RWPE2 (cell line): ENCODE measurements at regions not wholly inside any gene's neighbourhood (a gene's known extent, or its start where the extent isn't known, plus 50 kb on each side); places are given as distances from the start of the nearest gene placed in this dataset.

Source experiments
- ATAC-seq: fragments of 200-7000 bp; cut with Tn5 transposase; 3 replicates; pipeline ENCODE4 v1.9.1; 2021; ENCODE audit warnings: low read depth
- DNase-seq: peaks from one replicate; pipeline ENCODE4 v3.0.0-alpha.2; 2020; ENCODE audit warnings: low spot score
- H3K27ac ChIP-seq: fragments of 450-650 bp; 2 replicates; pipeline ENCODE4 v1.5.1; 2017; ENCODE audit warnings: mild to moderate bottlenecking; ENCODE audit not compliant: poor library complexity, severe bottlenecking
- H3K27me3 ChIP-seq: fragments of 250-450 bp; sonication (Bioruptor Pico); 2 replicates; pipeline ENCODE4 v1.5.1; 2021; ENCODE audit warnings: mild to moderate bottlenecking, moderate library complexity; ENCODE audit not compliant: insufficient read depth, poor library complexity, severe bottlenecking
- H3K36me3 ChIP-seq: fragments of 250-450 bp; sonication (Bioruptor Pico); 2 replicates; pipeline ENCODE4 v1.5.1; 2020; ENCODE audit warnings: low read depth, mild to moderate bottlenecking, moderate library complexity
- H3K4me1 ChIP-seq: fragments of 250-450 bp; sonication (Bioruptor Pico); 2 replicates; pipeline ENCODE4 v1.5.1; 2021; ENCODE audit warnings: mild to moderate bottlenecking, moderate library complexity; ENCODE audit not compliant: insufficient read depth, poor library complexity, severe bottlenecking
- H3K4me3 ChIP-seq: fragments of 250-450 bp; sonication (Bioruptor Pico); 2 replicates; pipeline ENCODE4 v1.5.1; 2021; ENCODE audit warnings: mild to moderate bottlenecking, moderate library complexity; ENCODE audit not compliant: severe bottlenecking
- H3K9me3 ChIP-seq: fragments of 250-450 bp; sonication (Bioruptor Pico); 2 replicates; pipeline ENCODE4 v1.5.1; 2021; ENCODE audit warnings: mild to moderate bottlenecking, moderate library complexity; ENCODE audit not compliant: severe bottlenecking
- TF ChIP-seq, protein P1 (sequence below): fragments of 450-650 bp; IDR thresholded peaks from one replicate; pipeline ENCODE4 v1.5.1; 2017; ENCODE audit warnings: mild to moderate bottlenecking, moderate library complexity; ENCODE audit not compliant: poor library complexity, severe bottlenecking

DNA sequence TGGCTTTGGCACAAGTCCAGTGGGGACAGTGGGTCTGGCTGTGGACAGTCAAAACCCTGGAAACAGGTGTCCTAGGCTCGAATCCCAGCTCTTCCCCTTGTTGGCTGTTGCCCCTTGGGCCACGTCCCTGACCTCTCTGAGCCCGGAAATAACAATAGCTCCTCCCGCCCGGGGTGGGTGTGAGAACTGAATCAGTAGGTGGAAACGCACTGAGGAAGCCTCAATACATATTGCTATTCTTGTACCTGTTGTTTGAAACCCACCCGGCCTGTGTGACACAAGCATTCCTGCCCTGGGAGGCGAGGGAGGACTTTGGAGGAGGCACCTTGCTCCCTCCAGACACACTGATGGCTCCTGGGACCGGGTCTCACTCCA is 134.1 kb downstream of the OLFM1 start:
- Histone ChIP-seq H3K27me3 (peaks cover 26% of the 10 kb centered on the region), H3K9me3 (no peaks in the 10 kb centered on the region), H3K4me1 (no peaks in the 10 kb centered on the region), H3K36me3 (no peaks in the 10 kb centered on the region), H3K4me3 (no peak overlapping the region), H3K27ac (no peak overlapping the region)
- no peak for ATAC-seq
- TF ChIP-seq, protein P1, sequence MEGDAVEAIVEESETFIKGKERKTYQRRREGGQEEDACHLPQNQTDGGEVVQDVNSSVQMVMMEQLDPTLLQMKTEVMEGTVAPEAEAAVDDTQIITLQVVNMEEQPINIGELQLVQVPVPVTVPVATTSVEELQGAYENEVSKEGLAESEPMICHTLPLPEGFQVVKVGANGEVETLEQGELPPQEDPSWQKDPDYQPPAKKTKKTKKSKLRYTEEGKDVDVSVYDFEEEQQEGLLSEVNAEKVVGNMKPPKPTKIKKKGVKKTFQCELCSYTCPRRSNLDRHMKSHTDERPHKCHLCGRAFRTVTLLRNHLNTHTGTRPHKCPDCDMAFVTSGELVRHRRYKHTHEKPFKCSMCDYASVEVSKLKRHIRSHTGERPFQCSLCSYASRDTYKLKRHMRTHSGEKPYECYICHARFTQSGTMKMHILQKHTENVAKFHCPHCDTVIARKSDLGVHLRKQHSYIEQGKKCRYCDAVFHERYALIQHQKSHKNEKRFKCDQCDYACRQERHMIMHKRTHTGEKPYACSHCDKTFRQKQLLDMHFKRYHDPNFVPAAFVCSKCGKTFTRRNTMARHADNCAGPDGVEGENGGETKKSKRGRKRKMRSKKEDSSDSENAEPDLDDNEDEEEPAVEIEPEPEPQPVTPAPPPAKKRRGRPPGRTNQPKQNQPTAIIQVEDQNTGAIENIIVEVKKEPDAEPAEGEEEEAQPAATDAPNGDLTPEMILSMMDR = no peak
- peak; percentile 28 for DNase-seq

DNA sequence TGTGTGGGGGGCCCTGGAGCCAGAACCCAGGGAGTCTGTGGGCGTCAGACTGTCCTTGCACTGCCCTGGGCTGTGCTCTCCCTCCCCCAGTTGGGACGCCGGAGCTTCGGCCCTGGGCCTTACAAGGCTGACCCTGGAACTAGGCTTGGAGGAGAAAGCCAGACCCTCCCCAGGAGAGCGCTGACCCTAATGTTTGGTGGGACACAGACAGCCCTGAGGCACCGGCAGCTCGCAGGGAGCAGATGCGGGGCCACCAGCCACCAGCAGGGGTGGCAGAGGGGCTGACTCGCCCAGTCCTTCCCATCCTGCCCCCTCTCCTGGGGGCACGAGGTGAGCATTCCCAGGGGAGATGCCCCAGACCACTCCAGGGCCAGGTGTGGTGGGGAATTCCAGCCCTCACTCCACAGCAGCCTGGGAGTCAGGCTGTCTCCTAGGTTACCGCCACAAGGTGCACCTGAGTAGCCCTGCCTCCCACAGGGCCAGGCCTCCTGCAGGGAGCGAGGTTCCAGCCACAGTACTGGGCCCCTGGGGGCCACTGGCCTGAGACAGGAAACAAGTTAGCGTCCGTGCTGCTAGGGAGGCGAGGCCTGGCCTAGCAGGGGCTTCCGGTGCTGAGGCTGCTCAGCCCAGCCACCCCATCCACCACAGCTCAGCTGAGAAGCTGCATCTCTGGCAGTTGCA is 134.6 kb downstream of the OLFM1 start:
- DNase-seq (peak; percentile 38), ATAC-seq (no peak)
- H3K9me3 ChIP-seq = no peaks in the 10 kb centered on the region
- H3K36me3 ChIP-seq = no peaks in the 10 kb centered on the region
- H3K27ac ChIP-seq = no peak overlapping the region
- H3K4me3 ChIP-seq = no peak overlapping the region
- TF ChIP-seq, protein P1 = no peak
- H3K27me3 ChIP-seq = peaks cover 21% of the 10 kb centered on the region
- no peaks in the 10 kb centered on the region for H3K4me1 ChIP-seq

DNA sequence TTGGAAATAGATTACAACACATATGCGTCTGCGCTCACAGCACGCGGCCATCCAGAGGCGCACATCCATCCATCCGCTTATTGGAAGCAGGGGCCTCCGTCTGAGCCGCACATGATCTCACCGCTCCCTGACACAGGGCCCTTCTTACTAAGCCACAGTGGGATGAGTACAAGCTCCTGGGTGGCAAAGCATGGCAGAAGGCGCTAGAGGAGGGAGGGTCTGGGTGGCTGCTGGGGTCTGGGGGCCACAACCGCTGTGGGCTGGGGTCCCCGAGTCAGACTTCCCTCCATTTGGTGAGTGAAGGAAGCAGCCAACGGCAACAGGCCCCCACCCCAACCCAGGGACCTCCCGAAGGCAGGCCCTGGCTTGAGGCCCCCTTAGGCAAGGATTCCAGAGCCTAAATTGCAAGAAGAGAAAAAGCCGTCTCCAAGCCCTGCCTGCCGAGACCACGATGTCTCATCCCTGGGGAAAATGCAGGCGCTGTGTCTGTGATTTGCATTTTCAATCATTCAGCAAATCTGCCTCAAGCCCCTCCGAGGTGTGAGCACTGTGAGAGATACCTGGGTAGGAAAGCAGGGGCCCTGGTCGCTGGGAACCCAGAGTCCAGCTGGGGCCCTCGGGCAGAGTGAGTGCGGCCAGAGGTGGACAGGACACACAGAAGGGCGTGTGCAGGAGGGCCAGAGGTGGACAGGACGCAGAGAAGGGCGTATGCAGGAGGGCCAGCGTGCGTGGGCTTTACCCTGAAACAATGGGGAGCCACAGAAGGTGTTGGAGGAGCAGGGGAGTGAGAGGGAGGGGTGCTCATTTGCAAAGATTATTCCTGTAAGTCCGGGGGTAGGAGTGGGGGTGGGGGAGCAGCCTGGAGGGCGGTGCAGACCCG is 135.7 kb downstream of the OLFM1 start:
- ATAC-seq = no peak

DNA sequence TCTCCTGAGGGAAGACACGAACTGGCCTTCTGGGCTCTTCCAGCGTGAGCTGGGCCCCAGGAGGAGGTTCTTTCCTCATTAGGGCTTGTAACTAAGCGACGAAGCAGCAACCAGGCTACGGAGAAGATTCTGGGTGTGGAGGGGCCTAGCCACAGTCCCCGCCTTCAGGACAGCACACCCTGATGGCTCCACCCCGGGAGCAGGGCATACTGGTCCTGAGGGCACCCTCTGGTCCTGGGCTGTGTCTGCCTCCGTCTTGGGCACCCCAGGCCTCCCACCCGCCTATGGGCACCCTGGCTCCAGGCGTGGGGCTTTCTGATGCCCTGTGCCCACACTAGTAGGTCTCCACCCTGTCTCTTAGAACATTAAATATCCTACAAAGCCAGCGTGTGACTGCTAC is 136.4 kb downstream of the OLFM1 start:
- peaks cover 3% of the 10 kb centered on the region for H3K27me3 ChIP-seq
- peak; percentile 36 for DNase-seq
- H3K27ac ChIP-seq = no peak overlapping the region
- H3K36me3 ChIP-seq = no peaks in the 10 kb centered on the region
- TF ChIP-seq, protein P1 = no peak
- no peaks in the 10 kb centered on the region for H3K4me1 ChIP-seq
- ATAC-seq = no peak
- no peaks in the 10 kb centered on the region for H3K9me3 ChIP-seq
- no peak overlapping the region for H3K4me3 ChIP-seq

More for the DNA sequence above, 135.7 kb downstream of the OLFM1 start:
- Histone ChIP-seq H3K36me3 (no peaks in the 10 kb centered on the region), H3K9me3 (no peaks in the 10 kb centered on the region), H3K27me3 (peaks cover 10% of the 10 kb centered on the region), H3K4me3 (no peak overlapping the region), H3K27ac (no peak overlapping the region), H3K4me1 (no peaks in the 10 kb centered on the region)
- TF ChIP-seq, protein P1 = no peak
- DNase-seq = peak; percentile 38
